ENCODE measurements at regions not wholly inside any gene's neighbourhood (a gene's known extent, or its start where the extent isn't known, plus 50 kb on each side); places are given as distances from the start of the nearest gene placed in this dataset.
"Not testable (repeated sequence)": the region's sequence is repeated elsewhere in the genome, so short reads cannot be mapped to it uniquely, and the experiment has no call there.

- no peak for DNase-seq
- ChIA-PET CTCF (no interaction called here), POLR2A (no interaction called here)
- peaks cover 6% of the 10 kb centered on the region for H3K9me3 Mint-ChIP-seq
- H3K27ac Mint-ChIP-seq = no peak overlapping the region
- H3K4me3 Mint-ChIP-seq = no peak overlapping the region
- H3K36me3 Mint-ChIP-seq (ENCODE audit: low read depth) = no peaks in the 10 kb centered on the region
- peaks cover 4% of the 10 kb centered on the region for H3K27me3 Mint-ChIP-seq
- no peaks in the 10 kb centered on the region for H3K4me1 Mint-ChIP-seq (ENCODE audit: low read depth)
- TF ChIP-seq, protein P1, sequence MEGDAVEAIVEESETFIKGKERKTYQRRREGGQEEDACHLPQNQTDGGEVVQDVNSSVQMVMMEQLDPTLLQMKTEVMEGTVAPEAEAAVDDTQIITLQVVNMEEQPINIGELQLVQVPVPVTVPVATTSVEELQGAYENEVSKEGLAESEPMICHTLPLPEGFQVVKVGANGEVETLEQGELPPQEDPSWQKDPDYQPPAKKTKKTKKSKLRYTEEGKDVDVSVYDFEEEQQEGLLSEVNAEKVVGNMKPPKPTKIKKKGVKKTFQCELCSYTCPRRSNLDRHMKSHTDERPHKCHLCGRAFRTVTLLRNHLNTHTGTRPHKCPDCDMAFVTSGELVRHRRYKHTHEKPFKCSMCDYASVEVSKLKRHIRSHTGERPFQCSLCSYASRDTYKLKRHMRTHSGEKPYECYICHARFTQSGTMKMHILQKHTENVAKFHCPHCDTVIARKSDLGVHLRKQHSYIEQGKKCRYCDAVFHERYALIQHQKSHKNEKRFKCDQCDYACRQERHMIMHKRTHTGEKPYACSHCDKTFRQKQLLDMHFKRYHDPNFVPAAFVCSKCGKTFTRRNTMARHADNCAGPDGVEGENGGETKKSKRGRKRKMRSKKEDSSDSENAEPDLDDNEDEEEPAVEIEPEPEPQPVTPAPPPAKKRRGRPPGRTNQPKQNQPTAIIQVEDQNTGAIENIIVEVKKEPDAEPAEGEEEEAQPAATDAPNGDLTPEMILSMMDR (IDR thresholded peaks at IDR 0.05) = no peak
- intact Hi-C loops (cut with micrococcal nuclease) = no loop called here
- no peak for ATAC-seq
Observed at GRCh38 chr9:87420884-87421283, 76.8 kb upstream of the DAPK1 start.

DNA sequence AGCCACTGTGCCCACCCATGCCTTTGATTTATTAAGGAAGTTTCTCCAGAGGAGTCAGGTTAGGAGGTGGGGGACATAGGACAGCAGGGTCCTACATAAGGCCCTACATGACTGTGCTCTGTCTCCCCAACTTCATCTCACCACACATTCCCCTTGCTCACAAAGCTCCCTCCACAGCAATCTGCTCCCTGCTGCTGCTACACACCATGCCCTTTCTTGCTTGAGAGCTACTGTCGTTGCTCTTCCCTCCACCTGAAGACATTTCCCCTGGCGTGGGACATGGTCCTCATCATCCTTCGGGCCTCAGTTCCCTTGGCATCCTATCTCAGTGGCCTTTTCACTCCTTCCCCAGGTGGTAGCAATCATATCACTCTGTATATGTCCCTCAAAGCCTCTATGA lies 75.9 kb upstream of the DAPK1 start:
- CTCF ChIA-PET = no interaction called here
- intact Hi-C loops (cut with micrococcal nuclease) = no loop called here
- DNase-seq (no peak), ATAC-seq (no peak)
- TF ChIP-seq, protein P1 (IDR thresholded peaks at IDR 0.05) = no peak
- H3K36me3 Mint-ChIP-seq (ENCODE audit: low read depth) = no peaks in the 10 kb centered on the region
- peaks cover 6% of the 10 kb centered on the region for H3K9me3 Mint-ChIP-seq
- POLR2A ChIA-PET = no interaction called here
- H3K4me3 Mint-ChIP-seq = no peak overlapping the region
- H3K27me3 Mint-ChIP-seq = peaks cover 4% of the 10 kb centered on the region
- H3K4me1 Mint-ChIP-seq (ENCODE audit: low read depth) = no peaks in the 10 kb centered on the region
- no peak overlapping the region for H3K27ac Mint-ChIP-seq

DNA sequence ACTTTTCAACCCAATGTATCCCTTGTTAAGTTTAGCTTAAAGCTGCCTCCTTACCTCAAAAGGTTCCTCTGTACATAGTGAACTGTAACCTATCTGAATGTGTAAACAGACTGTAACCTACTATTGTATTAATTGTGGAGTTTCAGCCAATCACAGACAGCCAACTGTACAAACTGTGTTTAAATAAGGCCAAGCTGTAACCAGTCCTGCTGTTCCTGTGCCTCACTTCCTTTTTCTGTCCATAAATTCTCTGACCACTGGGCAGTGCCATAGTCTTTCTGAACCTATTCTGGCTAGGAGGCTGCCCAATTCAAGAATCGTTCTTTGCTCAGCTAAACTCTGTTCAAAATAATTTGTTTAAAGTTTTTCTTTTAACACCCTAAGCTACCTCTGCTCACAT lies 74.7 kb upstream of the DAPK1 start:
- H3K4me1 Mint-ChIP-seq (ENCODE audit: low read depth) = no peaks in the 10 kb centered on the region
- POLR2A ChIA-PET = no interaction called here
- H3K9me3 Mint-ChIP-seq = peaks cover 6% of the 10 kb centered on the region
- TF ChIP-seq, protein P1 (IDR thresholded peaks at IDR 0.05) = no peak
- DNase-seq (no peak), ATAC-seq (no peak)
- CTCF ChIA-PET = no interaction called here
- no peak overlapping the region for H3K4me3 Mint-ChIP-seq
- no peaks in the 10 kb centered on the region for H3K36me3 Mint-ChIP-seq (ENCODE audit: low read depth)
- no peak overlapping the region for H3K27ac Mint-ChIP-seq
- peaks cover 4% of the 10 kb centered on the region for H3K27me3 Mint-ChIP-seq
- intact Hi-C loops (cut with micrococcal nuclease) = no loop called here

GRCh38 chr9:87423885-87424284 lies 73.8 kb upstream of the DAPK1 start:
- H3K9me3 Mint-ChIP-seq; CTCF ChIA-PET; POLR2A ChIA-PET; H3K27ac Mint-ChIP-seq; ATAC-seq; H3K4me3 Mint-ChIP-seq; H3K27me3 Mint-ChIP-seq; H3K4me1 Mint-ChIP-seq (ENCODE audit: low read depth); H3K36me3 Mint-ChIP-seq (ENCODE audit: low read depth); DNase-seq; intact Hi-C loops (cut with micrococcal nuclease): not testable (repeated sequence)

- intact Hi-C loops (cut with micrococcal nuclease) = no loop called here
- no peaks in the 10 kb centered on the region for H3K36me3 Mint-ChIP-seq (ENCODE audit: low read depth)
- no peak overlapping the region for H3K4me3 Mint-ChIP-seq
- H3K27ac Mint-ChIP-seq = no peak overlapping the region
- POLR2A ChIA-PET = no interaction called here
- TF ChIP-seq, protein P1 (IDR thresholded peaks at IDR 0.05) = no peak
- H3K9me3 Mint-ChIP-seq = peaks cover 6% of the 10 kb centered on the region
- no peak for ATAC-seq
- H3K4me1 Mint-ChIP-seq (ENCODE audit: low read depth) = no peaks in the 10 kb centered on the region
- peaks cover 2% of the 10 kb centered on the region for H3K27me3 Mint-ChIP-seq
- DNase-seq = no peak
- CTCF ChIA-PET = no interaction called here
Observed at GRCh38 chr9:87425202-87425601, 72.5 kb upstream of the DAPK1 start.

- ChIA-PET CTCF (no interaction called here), POLR2A (no interaction called here)
- DNase-seq = no peak
- no peaks in the 10 kb centered on the region for H3K4me1 Mint-ChIP-seq (ENCODE audit: low read depth)
- no peaks in the 10 kb centered on the region for H3K36me3 Mint-ChIP-seq (ENCODE audit: low read depth)
- no peak overlapping the region for H3K4me3 Mint-ChIP-seq
- H3K27me3 Mint-ChIP-seq = peaks cover 1% of the 10 kb centered on the region
- no peak overlapping the region for H3K27ac Mint-ChIP-seq
- H3K9me3 Mint-ChIP-seq = peaks cover 6% of the 10 kb centered on the region
- TF ChIP-seq, protein P1 (IDR thresholded peaks at IDR 0.05) = no peak
- no peak for ATAC-seq
- intact Hi-C loops (cut with micrococcal nuclease) = no loop called here
Observed at GRCh38 chr9:87427851-87428506, 69.7 kb upstream of the DAPK1 start.

Measured in activated CD8-positive, alpha-beta T cell treated with anti-CD3 and anti-CD28 coated beads for 36 hours (primary cell).